ENCODE measurements at regions not wholly inside any gene's neighbourhood (a gene's known extent, or its start where the extent isn't known, plus 50 kb on each side); places are given as distances from the start of the nearest gene placed in this dataset.

DNA sequence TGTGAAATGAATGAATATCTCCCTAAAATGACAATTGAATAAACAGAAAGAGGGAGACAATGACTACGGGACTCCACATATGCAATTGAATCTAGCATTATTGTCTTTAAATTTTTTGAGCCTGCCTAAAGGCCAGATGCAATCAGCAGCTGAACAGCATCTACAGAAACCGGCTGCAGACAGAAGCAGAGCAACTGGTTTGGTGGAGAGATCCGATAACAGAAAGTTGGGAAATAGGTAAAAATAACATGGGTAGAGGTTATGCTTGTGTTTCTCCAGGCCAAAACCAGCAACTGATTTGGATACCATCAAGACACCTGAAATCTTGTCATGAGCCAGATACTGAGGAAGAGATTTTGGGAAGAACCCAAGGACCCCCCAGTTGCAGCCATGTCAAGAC lies 146.6 kb downstream of the ZNF33B start:
- Histone ChIP-seq H3K9me3 (peaks cover 3% of the 10 kb centered on the region), H3K4me1 (ENCODE audit: low read depth) (no peaks in the 10 kb centered on the region), H3K36me3 (ENCODE audit: low read depth) (no peaks in the 10 kb centered on the region), H3K4me3 (no peak overlapping the region)
- TF ChIP-seq, protein P1, sequence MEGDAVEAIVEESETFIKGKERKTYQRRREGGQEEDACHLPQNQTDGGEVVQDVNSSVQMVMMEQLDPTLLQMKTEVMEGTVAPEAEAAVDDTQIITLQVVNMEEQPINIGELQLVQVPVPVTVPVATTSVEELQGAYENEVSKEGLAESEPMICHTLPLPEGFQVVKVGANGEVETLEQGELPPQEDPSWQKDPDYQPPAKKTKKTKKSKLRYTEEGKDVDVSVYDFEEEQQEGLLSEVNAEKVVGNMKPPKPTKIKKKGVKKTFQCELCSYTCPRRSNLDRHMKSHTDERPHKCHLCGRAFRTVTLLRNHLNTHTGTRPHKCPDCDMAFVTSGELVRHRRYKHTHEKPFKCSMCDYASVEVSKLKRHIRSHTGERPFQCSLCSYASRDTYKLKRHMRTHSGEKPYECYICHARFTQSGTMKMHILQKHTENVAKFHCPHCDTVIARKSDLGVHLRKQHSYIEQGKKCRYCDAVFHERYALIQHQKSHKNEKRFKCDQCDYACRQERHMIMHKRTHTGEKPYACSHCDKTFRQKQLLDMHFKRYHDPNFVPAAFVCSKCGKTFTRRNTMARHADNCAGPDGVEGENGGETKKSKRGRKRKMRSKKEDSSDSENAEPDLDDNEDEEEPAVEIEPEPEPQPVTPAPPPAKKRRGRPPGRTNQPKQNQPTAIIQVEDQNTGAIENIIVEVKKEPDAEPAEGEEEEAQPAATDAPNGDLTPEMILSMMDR (IDR thresholded peaks at IDR 0.05) = no peak
- intact Hi-C loops (cut with DNase I, micrococcal nuclease) = no loop called here
- DNase-seq (no peak), ATAC-seq (no peak)

DNA sequence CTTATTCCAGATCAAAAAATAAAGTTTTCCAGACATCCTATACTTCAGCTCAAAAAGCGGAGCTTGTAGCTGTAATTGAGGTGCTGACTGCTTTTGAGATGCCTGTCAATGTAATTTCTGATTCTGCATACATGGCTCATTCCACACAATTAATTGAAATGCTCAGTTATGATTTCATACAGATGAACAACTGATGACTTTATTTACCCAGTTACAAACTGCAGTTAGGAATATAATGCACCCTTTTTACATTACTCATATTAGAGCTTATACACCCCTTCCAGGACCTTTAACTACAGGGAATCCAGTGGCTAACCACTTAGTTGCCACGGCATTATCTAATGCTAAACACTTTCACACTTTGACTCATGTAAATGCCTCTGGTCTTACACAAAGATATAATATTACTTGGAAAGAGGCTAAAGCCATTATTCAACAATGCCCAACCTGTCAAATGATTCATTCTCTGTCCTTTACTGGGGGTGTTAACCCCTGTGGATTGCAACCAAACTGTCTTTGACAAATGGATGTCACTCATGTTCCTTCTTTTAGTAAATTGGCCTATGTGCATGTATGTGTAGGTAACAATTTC lies 147.3 kb downstream of the ZNF33B start:
- DNase-seq = no peak
- Histone ChIP-seq H3K4me3 (no peak overlapping the region), H3K4me1 (ENCODE audit: low read depth) (no peaks in the 10 kb centered on the region), H3K9me3 (peaks cover 3% of the 10 kb centered on the region), H3K36me3 (ENCODE audit: low read depth) (no peaks in the 10 kb centered on the region)
- no peak for ATAC-seq
- intact Hi-C loops (cut with DNase I, micrococcal nuclease) = no loop called here
- TF ChIP-seq, protein P1 (IDR thresholded peaks at IDR 0.05) = no peak

DNA sequence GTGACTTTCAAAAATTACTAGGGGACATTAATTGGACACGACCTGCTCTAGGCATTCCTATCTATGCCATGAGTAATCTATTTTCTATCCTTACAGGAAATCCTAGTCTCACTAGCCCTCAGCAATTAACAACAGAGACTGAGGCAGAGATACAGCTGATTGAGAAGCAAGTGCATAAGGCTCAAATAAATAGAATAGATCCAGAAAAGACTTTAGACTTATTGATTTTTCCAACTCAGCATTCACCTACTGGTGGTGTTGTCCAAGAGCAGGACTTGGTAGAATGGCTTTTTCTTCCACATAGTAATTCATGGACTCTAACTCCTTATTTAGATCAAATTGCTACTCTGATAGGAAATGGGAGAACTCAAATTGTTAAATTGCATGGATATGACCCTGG lies 148.0 kb downstream of the ZNF33B start:
- DNase-seq (no peak), ATAC-seq (no peak)
- Histone ChIP-seq H3K4me3 (no peak overlapping the region), H3K9me3 (peaks cover 3% of the 10 kb centered on the region), H3K36me3 (ENCODE audit: low read depth) (no peaks in the 10 kb centered on the region), H3K4me1 (ENCODE audit: low read depth) (no peaks in the 10 kb centered on the region)
- TF ChIP-seq, protein P1 (IDR thresholded peaks at IDR 0.05) = no peak
- intact Hi-C loops (cut with DNase I, micrococcal nuclease) = no loop called here

DNA sequence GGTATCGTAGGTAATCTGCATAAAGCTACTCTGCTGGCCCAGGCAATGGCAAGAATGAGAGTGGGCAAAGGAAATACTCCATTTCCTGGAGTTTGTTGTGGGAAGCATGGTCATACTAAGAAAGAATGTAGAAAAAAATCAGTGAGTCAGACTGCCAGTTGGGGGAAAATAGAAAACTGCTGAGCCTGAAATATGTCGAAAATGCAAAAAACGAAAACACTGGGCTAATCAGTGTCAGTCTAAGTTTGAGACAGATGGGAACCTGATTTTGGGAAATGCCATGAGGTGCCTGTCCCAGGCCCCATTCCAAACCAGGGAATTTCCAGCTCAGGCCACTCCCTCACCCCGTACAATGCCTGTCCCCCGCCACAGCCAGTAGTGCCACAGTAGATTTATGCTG lies 150.0 kb downstream of the ZNF33B start:
- H3K4me3 ChIP-seq = no peak overlapping the region
- intact Hi-C loops (cut with DNase I, micrococcal nuclease) = no loop called here
- H3K9me3 ChIP-seq = no peaks in the 10 kb centered on the region
- TF ChIP-seq, protein P1 (IDR thresholded peaks at IDR 0.05) = no peak
- H3K4me1 ChIP-seq (ENCODE audit: low read depth) = no peaks in the 10 kb centered on the region
- H3K36me3 ChIP-seq (ENCODE audit: low read depth) = no peaks in the 10 kb centered on the region
- DNase-seq (no peak), ATAC-seq (no peak)

DNA sequence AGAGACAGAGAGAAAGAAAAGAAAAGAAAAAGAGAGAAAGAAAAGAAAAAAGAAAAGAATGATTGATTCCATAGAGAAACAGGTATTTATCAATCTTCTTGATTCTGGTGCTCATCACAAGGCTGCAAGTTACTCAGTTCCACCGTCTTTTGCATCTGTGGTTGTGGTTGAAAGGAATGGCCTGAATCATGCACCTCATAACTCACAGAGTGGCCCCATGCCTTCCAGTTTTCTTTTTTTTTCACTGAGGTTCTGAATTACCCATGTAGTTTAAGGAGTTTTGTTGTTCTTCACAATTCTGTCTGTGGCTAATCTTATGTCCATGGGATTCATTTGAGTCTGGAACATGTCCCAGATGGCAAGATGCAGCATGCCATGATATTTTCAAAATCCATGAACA lies 156.0 kb downstream of the ZNF33B start:
- intact Hi-C loops (cut with DNase I, micrococcal nuclease) = no loop called here
- peaks cover 4% of the 10 kb centered on the region for H3K9me3 ChIP-seq
- TF ChIP-seq, protein P1 (IDR thresholded peaks at IDR 0.05) = no peak
- H3K4me3 ChIP-seq = no peak overlapping the region
- no peaks in the 10 kb centered on the region for H3K4me1 ChIP-seq (ENCODE audit: low read depth)
- no peaks in the 10 kb centered on the region for H3K36me3 ChIP-seq (ENCODE audit: low read depth)
- ATAC-seq = no peak
- no peak for DNase-seq

DNA sequence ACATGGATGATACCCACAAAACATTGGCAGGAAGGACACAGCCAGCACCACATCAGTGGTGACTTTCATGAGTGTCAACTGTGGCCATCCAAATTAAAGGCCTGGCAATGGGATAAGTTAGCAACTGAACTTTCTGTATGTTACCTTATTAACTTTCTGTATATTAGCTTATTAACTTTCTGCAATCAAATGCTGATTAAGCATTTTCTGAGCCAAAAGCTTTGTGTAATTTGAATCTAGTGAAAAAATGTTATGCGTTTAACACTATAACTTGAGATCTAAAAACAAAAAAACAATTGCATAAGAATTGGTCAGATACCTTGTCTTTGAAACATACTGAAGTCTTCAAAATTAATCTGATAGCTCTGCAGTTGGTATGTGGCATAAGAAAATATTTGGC lies 159.3 kb downstream of the ZNF33B start:
- Histone ChIP-seq H3K36me3 (ENCODE audit: low read depth) (no peaks in the 10 kb centered on the region), H3K9me3 (peaks cover 7% of the 10 kb centered on the region), H3K4me1 (ENCODE audit: low read depth) (no peaks in the 10 kb centered on the region), H3K4me3 (no peak overlapping the region)
- DNase-seq (no peak), ATAC-seq (no peak)
- TF ChIP-seq, protein P1 (IDR thresholded peaks at IDR 0.05) = no peak
- intact Hi-C loops (cut with DNase I, micrococcal nuclease) = no loop called here

All from mucosa of descending colon (tissue), 3 donors.